ENCODE measurements at regions not wholly inside any gene's neighbourhood (a gene's known extent, or its start where the extent isn't known, plus 50 kb on each side); places are given as distances from the start of the nearest gene placed in this dataset.

DNA sequence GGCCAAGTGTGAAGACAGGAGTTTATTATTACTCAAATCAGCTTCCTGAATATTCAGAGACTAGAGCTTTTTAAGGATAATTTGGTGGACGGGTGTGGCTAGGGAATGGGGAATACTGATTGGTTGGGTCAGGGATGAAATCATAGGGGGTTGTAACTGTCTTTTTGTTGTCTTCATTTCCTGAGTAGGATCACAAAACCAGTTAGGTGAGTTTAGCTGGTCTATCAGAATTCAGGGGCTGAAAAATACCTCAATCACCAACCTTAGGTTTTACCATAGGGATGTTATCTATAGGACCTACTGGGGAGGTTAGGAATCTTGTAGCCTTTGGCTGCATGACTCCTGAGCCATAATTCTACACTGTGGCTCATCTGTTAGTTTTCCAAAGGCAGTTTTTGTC lies 235.8 kb downstream of the YTHDC2 start:
- no peak for TF ChIP-seq POLR2A (IDR thresholded peaks at IDR 0.05)
- TF ChIP-seq, protein P1, sequence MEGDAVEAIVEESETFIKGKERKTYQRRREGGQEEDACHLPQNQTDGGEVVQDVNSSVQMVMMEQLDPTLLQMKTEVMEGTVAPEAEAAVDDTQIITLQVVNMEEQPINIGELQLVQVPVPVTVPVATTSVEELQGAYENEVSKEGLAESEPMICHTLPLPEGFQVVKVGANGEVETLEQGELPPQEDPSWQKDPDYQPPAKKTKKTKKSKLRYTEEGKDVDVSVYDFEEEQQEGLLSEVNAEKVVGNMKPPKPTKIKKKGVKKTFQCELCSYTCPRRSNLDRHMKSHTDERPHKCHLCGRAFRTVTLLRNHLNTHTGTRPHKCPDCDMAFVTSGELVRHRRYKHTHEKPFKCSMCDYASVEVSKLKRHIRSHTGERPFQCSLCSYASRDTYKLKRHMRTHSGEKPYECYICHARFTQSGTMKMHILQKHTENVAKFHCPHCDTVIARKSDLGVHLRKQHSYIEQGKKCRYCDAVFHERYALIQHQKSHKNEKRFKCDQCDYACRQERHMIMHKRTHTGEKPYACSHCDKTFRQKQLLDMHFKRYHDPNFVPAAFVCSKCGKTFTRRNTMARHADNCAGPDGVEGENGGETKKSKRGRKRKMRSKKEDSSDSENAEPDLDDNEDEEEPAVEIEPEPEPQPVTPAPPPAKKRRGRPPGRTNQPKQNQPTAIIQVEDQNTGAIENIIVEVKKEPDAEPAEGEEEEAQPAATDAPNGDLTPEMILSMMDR (IDR thresholded peaks at IDR 0.05) = no peak
